ENCODE measurements at regions not wholly inside any gene's neighbourhood (a gene's known extent, or its start where the extent isn't known, plus 50 kb on each side); places are given as distances from the start of the nearest gene placed in this dataset.
"Not testable (repeated sequence)": the region's sequence is repeated elsewhere in the genome, so short reads cannot be mapped to it uniquely, and the experiment has no call there.

DNA sequence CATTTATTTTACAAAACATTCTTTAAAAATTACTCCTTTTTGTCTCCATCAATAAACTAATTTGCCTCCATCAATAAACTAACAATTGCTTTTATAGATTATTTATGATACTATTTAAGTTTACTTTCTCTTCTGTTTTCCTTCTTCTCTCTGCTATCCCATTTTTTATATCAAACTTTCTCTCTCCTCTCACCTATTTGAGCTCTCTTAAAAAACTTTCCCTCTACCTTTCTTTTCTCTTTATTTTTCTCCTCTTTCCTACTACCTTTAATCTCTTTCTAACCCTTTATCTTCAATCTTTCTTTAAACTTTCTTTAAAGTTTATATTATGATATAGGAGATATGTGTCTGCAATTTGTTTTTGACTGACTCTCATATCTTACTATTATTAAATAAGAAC, 566.4 kb downstream of the DACH1 start:
- no peak overlapping the region for H3K27ac Mint-ChIP-seq
- DNase-seq (no peak), ATAC-seq (no peak)
- no peaks in the 10 kb centered on the region for H3K9me3 Mint-ChIP-seq (ENCODE audit: low read depth)
- H3K36me3 Mint-ChIP-seq (ENCODE audit: low read depth) = no peaks in the 10 kb centered on the region
- H3K4me1 Mint-ChIP-seq = no peaks in the 10 kb centered on the region
- POLR2A ChIA-PET = no interaction called here
- H3K27me3 Mint-ChIP-seq = no peaks in the 10 kb centered on the region
- intact Hi-C loops (cut with DNase I, micrococcal nuclease) = no loop called here
- CTCF ChIA-PET = no interaction called here
- no peak overlapping the region for H3K4me3 Mint-ChIP-seq

DNA sequence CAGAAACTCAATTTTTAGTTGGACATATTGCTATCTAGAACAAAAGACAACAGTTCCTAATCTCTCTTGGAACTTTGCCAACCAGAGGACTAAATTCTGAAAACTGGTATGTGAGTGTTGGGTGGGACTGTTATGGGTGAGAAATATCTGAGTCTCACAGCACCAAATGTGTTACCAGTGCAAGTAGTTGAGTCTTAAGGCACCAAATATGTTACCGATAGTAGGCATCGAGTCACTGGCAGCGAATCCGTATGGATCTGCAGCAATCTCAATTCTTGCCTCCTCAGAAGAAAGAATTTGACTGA, 575.2 kb downstream of the DACH1 start:
- peaks cover 2% of the 10 kb centered on the region for H3K27me3 Mint-ChIP-seq
- ChIA-PET CTCF (interaction anchor here (0.6 kb wide), 1 partner anchor 50 kb away, joined by 3 read pairs; no protein-coding TSS in a partner anchor), POLR2A (no interaction called here)
- intact Hi-C loops (cut with DNase I, micrococcal nuclease) = no loop called here
- no peak overlapping the region for H3K27ac Mint-ChIP-seq
- ATAC-seq (no peak), DNase-seq (no peak)
- peaks cover 2% of the 10 kb centered on the region for H3K9me3 Mint-ChIP-seq (ENCODE audit: low read depth)
- H3K4me3 Mint-ChIP-seq = no peak overlapping the region
- peaks cover 2% of the 10 kb centered on the region for H3K36me3 Mint-ChIP-seq (ENCODE audit: low read depth)
- H3K4me1 Mint-ChIP-seq = peaks cover 14% of the 10 kb centered on the region

DNA sequence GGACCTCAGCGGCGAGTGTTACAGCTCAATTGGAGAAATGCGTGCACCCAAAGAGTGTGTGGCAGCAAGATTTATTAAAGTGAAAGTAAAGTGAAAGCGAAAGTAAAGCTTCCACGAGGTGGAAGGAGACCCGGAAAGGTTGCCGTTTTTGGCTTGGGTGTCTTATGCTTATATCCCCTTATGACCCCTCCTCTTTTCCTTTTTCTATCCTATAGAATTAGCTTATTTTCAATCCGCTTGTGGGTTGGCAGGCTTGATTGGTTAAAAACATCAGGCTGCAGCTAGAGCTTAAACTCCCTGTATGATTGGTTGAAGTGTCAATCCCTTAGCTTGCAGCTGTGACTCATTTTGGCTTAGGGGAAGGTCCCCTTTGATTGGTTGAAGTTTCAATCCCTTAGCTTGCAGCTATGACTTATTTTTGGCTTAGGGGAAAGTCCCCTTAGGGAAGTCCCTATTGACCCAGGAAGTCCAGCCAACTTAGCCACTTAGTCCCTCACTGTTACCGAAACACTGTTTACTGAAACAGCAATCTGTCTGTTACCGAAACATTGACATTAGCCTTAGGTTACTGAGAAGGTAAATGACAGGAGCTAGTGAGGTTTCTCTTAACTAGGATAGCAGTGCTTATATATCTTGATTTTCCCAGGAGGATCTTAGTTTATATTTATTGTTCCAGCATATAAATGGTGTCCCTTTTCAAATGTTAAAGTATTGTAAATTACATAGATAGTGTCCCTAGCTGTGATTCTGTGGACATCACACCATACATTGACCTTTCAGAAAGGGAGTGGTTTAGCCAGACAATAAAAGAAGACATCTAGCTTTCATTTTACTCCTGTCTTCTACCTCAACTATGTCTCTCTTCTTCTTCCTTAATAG, 575.8 kb downstream of the DACH1 start:
- peaks cover 2% of the 10 kb centered on the region for H3K9me3 Mint-ChIP-seq (ENCODE audit: low read depth)
- ChIA-PET CTCF (interaction anchor here (1.1 kb wide), 1 partner anchor 10 kb away, joined by 6 read pairs; no protein-coding TSS in a partner anchor), POLR2A (no interaction called here)
- peak overlapping the region; percentile 59 for H3K4me3 Mint-ChIP-seq
- ATAC-seq (peak; percentile 80), DNase-seq (peak; percentile 47)
- intact Hi-C loops (cut with DNase I, micrococcal nuclease) = no loop called here
- H3K4me1 Mint-ChIP-seq = peaks cover 14% of the 10 kb centered on the region
- H3K27me3 Mint-ChIP-seq = peaks cover 2% of the 10 kb centered on the region
- H3K27ac Mint-ChIP-seq = peak overlapping the region; percentile 82
- H3K36me3 Mint-ChIP-seq (ENCODE audit: low read depth) = peaks cover 2% of the 10 kb centered on the region

DNA sequence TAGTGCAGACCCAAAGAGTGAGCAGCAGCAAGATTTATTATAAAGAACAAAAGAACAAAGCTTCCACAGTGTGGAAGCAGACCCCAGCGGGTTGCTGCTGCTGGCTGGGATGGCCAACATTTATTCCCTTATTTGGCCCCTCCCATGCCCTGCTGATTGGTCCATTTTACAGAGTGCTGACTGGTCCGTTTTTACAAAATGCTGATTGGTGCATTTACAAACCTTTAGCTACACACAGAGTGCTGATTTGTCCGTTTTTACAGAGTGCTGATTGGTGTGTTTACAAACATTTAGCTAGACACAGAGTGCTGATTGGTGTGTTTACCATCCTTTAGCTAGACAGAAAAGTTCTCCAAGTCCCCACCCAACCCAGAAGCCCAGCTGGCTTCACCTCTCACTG, 577.0 kb downstream of the DACH1 start:
- H3K4me1 Mint-ChIP-seq = peaks cover 14% of the 10 kb centered on the region
- H3K9me3 Mint-ChIP-seq (ENCODE audit: low read depth); ATAC-seq; DNase-seq; POLR2A ChIA-PET; H3K4me3 Mint-ChIP-seq; H3K36me3 Mint-ChIP-seq (ENCODE audit: low read depth); CTCF ChIA-PET; H3K27ac Mint-ChIP-seq; H3K27me3 Mint-ChIP-seq; intact Hi-C loops (cut with DNase I, micrococcal nuclease): not testable (repeated sequence)

DNA sequence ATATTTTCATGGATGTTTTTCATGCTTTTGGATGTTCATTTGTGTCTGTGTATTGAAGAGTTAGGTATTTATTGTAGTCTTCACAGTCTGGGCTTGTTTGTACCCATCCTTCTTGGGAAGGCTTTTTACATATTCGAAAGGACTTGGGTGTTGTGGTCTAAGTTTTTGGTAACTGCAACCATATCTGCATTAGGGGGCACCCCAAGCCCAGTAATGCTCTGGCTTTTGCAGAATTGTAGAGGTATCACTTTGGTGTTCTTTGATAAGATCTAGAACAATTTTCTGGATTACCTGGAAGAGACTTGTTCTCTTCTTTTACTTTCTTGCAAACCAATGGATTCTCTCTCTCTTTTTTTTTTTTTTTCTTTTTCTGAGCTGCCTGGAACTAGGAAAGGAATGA, 581.3 kb downstream of the DACH1 start:
- Mint-ChIP-seq H3K4me3 (no peak overlapping the region), H3K27ac (no peak overlapping the region), H3K9me3 (ENCODE audit: low read depth) (peaks cover 2% of the 10 kb centered on the region), H3K27me3 (peaks cover 4% of the 10 kb centered on the region), H3K4me1 (peaks cover 2% of the 10 kb centered on the region), H3K36me3 (ENCODE audit: low read depth) (peaks cover under 1% of the 10 kb centered on the region)
- ChIA-PET CTCF (no interaction called here), POLR2A (no interaction called here)
- ATAC-seq (no peak), DNase-seq (peak; percentile 27)
- intact Hi-C loops (cut with DNase I, micrococcal nuclease) = no loop called here

DNA sequence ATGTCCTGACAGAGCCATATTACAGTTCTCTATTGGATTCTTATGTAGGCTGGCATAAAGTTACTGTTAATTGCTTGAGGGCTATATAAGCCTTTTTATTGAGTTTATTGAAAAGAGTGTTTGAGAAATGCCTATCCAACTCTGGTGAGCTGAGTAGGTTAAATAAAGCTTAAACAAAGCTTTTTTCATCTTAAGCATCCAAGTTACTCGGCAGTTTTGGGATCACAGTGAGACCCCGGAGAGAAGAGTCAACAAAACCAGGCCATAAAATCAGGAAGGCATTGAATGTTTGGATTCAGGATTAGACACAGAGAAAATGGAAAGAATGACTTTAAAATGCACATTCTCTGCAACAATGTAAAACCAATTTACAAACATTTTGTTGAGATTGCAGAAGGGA, 588.5 kb downstream of the DACH1 start:
- no peak overlapping the region for H3K4me3 Mint-ChIP-seq
- POLR2A ChIA-PET = no interaction called here
- intact Hi-C loops (cut with DNase I, micrococcal nuclease) = no loop called here
- H3K9me3 Mint-ChIP-seq (ENCODE audit: low read depth) = no peaks in the 10 kb centered on the region
- CTCF ChIA-PET = no interaction called here
- ATAC-seq (no peak), DNase-seq (no peak)
- no peaks in the 10 kb centered on the region for H3K27me3 Mint-ChIP-seq
- H3K27ac Mint-ChIP-seq = no peak overlapping the region
- no peaks in the 10 kb centered on the region for H3K4me1 Mint-ChIP-seq
- no peaks in the 10 kb centered on the region for H3K36me3 Mint-ChIP-seq (ENCODE audit: low read depth)

DNA sequence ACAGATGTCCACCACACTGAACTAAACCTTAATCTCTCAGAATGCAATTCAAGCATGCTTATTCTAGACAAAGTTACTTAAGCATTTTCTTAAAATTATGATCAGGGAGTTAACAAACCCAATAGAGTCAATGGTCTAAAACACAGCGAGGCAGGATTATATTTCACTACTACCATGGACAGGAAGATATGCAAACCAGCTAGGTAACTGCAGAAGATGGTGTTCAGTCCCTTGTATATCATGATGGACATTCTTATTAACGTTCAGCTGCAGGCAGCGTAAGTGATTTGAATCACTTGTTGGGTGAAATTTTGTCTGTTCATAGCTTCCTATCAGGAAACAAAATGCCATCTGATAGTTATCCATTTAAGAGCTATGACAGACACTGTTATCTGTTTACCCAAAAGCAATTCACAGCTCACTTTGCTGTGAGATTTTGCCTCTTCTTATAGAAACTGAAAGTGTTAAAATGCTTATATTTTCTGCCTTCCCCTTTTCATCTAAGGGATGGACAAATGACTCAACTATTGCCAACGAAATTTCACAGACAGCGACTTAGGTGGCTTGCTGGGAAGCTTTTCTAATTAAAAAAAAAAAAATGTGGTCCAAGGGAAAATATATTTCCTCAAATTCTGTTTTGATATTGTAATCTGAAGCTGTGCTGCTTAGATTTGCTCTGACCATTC, 591.9 kb downstream of the DACH1 start:
- Mint-ChIP-seq H3K36me3 (ENCODE audit: low read depth) (no peaks in the 10 kb centered on the region), H3K4me1 (no peaks in the 10 kb centered on the region), H3K27me3 (no peaks in the 10 kb centered on the region), H3K27ac (no peak overlapping the region), H3K9me3 (ENCODE audit: low read depth) (no peaks in the 10 kb centered on the region), H3K4me3 (no peak overlapping the region)
- ChIA-PET POLR2A (no interaction called here), CTCF (interaction anchor here (0.8 kb wide), 1 partner anchor 11 kb away, joined by 3 read pairs; no protein-coding TSS in a partner anchor)
- intact Hi-C loops (cut with DNase I, micrococcal nuclease) = no loop called here
- no peak for DNase-seq
- ATAC-seq = no peak

DNA sequence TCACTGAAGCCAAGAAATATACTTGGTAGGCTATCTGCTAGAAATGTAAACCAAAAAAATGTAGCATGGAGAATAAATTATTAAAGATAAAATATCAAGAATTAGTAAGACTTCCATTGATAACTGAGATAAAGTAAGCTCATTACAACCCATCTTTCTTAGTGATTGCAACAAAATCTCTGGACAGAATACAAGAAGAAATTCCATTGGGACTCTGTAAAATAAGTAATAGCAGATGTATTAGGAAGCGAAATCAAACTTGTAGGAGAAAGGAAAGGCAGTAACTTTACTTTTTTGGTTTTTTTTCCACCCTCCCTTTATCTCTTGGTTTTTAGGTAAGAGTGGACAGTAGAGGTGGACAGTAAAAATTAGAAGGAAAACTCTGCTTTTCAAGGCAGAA, 605.7 kb downstream of the DACH1 start:
- ATAC-seq (no peak), DNase-seq (no peak)
- intact Hi-C loops (cut with DNase I, micrococcal nuclease) = no loop called here
- peaks cover 2% of the 10 kb centered on the region for H3K27me3 Mint-ChIP-seq
- H3K27ac Mint-ChIP-seq = no peak overlapping the region
- CTCF ChIA-PET = no interaction called here
- H3K4me3 Mint-ChIP-seq = no peak overlapping the region
- H3K9me3 Mint-ChIP-seq (ENCODE audit: low read depth) = no peaks in the 10 kb centered on the region
- H3K4me1 Mint-ChIP-seq = no peaks in the 10 kb centered on the region
- no peaks in the 10 kb centered on the region for H3K36me3 Mint-ChIP-seq (ENCODE audit: low read depth)
- POLR2A ChIA-PET = no interaction called here

DNA sequence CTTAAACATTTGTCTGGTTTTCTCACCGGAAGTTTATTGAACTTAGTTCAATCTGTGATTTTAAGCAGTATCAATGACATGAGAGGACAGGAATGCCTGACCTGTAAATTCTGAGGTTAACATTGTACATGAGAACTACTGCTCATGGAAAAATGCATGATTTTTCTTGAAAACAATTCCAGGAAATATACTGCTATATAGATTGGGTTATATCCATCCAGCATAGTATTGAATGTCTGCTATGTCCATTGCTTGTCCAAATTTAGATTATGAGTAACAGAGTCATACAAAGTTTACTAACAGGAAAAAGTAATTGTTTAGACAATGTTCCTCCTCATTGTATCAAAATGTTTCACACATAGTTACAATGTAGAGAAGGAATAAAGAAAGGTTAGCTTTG, 606.8 kb downstream of the DACH1 start:
- DNase-seq (no peak), ATAC-seq (no peak)
- POLR2A ChIA-PET = no interaction called here
- H3K27ac Mint-ChIP-seq = no peak overlapping the region
- no peaks in the 10 kb centered on the region for H3K4me1 Mint-ChIP-seq
- intact Hi-C loops (cut with DNase I, micrococcal nuclease) = no loop called here
- H3K4me3 Mint-ChIP-seq = no peak overlapping the region
- no peaks in the 10 kb centered on the region for H3K27me3 Mint-ChIP-seq
- no peaks in the 10 kb centered on the region for H3K36me3 Mint-ChIP-seq (ENCODE audit: low read depth)
- H3K9me3 Mint-ChIP-seq (ENCODE audit: low read depth) = no peaks in the 10 kb centered on the region
- CTCF ChIA-PET = no interaction called here

DNA sequence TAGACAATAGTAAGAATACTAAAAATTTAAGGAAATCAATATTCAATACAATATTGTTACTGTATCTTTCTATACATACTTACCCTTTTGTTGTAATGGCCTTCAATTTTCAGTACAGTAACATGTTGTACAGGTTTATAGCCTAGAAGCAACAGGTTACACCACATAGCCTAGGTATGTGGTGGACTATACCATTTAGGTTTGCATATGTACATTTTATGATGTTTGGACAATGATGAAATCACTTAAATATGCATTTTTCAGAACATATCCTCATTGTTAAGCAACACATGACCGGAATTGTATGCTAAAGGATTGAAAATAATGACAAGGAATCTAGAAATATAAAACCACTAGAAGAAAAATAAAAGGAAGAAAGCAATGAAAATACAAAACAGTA, 611.4 kb downstream of the DACH1 start:
- no peak for DNase-seq
- H3K9me3 Mint-ChIP-seq (ENCODE audit: low read depth) = no peaks in the 10 kb centered on the region
- no peaks in the 10 kb centered on the region for H3K27me3 Mint-ChIP-seq
- H3K27ac Mint-ChIP-seq = no peak overlapping the region
- intact Hi-C loops (cut with DNase I, micrococcal nuclease) = no loop called here
- ChIA-PET CTCF (interaction anchor here (0.6 kb wide), 1 partner anchor 614 kb away, joined by 3 read pairs; no protein-coding TSS in a partner anchor), POLR2A (no interaction called here)
- no peaks in the 10 kb centered on the region for H3K36me3 Mint-ChIP-seq (ENCODE audit: low read depth)
- no peak overlapping the region for H3K4me3 Mint-ChIP-seq
- ATAC-seq = no peak
- H3K4me1 Mint-ChIP-seq = no peaks in the 10 kb centered on the region

DNA sequence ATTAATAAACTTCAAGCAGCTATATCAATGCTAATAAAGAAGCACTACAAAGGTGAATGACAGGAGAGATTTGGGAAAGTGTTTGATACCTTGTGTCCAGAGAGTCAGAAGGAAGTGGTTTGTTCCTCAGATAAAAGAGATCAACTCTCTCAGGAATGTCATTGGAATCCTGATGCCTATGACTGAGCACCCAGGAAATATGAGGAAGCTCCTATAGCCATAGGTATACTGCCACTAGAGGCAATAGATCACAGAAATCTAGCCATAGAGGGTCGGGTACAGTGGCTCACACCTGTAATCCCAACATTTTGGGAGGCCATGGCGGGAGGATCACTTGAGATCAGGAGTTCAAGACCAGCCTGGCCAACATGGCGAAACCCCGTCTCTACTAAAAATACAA, 612.6 kb downstream of the DACH1 start:
- CTCF ChIA-PET = interaction anchor here (0.6 kb wide), 1 partner anchor 456 kb away, joined by 3 read pairs; no protein-coding TSS in a partner anchor
- H3K27ac Mint-ChIP-seq = no peak overlapping the region

DNA sequence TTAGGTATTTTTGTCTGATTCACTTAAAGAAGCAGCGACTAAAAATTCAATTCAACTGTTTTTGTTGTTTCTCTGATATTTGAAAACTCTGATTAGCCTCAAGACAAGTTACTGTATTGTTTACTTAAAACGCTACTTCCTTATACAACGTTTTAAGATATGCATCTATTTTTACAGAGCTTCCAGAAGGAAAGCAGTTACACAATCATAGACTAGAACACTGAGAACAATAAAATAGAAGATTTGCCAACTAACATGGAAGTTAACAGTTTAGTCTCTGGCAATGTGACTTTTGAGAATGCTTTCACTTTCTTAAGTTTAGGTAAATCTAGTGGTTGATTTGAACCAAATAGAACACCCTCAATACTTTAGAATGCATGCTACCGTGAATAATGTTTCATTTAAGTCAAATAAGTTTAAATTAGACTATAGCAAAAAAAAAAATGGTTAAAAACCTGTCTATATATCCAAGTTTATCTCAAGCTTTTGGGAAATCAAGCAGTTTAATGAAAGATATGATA, 614.8 kb downstream of the DACH1 start:
- no peak for DNase-seq
- CTCF ChIA-PET = no interaction called here
- intact Hi-C loops (cut with DNase I, micrococcal nuclease) = no loop called here

More for the DNA sequence above, 612.6 kb downstream of the DACH1 start:
- no peak overlapping the region for H3K4me3 Mint-ChIP-seq
- DNase-seq (no peak), ATAC-seq (no peak)
- POLR2A ChIA-PET = no interaction called here
- H3K27me3 Mint-ChIP-seq = no peaks in the 10 kb centered on the region
- no peaks in the 10 kb centered on the region for H3K36me3 Mint-ChIP-seq (ENCODE audit: low read depth)
- H3K4me1 Mint-ChIP-seq = no peaks in the 10 kb centered on the region
- no peaks in the 10 kb centered on the region for H3K9me3 Mint-ChIP-seq (ENCODE audit: low read depth)
- intact Hi-C loops (cut with DNase I, micrococcal nuclease) = no loop called here

More for the DNA sequence above, 614.8 kb downstream of the DACH1 start:
- Mint-ChIP-seq H3K36me3 (ENCODE audit: low read depth) (no peaks in the 10 kb centered on the region), H3K9me3 (ENCODE audit: low read depth) (no peaks in the 10 kb centered on the region), H3K4me1 (no peaks in the 10 kb centered on the region), H3K4me3 (no peak overlapping the region), H3K27ac (no peak overlapping the region), H3K27me3 (no peaks in the 10 kb centered on the region)
- ATAC-seq = no peak
- POLR2A ChIA-PET = no interaction called here
